Spleen (tissue), 7 donors: ENCODE measurements at regions not wholly inside any gene's neighbourhood (a gene's known extent, or its start where the extent isn't known, plus 50 kb on each side); places are given as distances from the start of the nearest gene placed in this dataset.

Experiments
- POLR2A ChIP-seq, 3 donors: fragments of 450-650 bp; IDR thresholded peaks; one replicate each; pipeline ENCODE4 v1.5.1; 2017; ENCODE audit warnings: antibody characterized with exemption in 3 of 3, mild to moderate bottlenecking in 1 of 3
- POLR2AphosphoS5 ChIP-seq, 3 donors: sonication (generic); formaldehyde crosslinking; IDR thresholded peaks; one replicate each; pipeline ENCODE4 v1.5.1; 2017; ENCODE audit warnings: antibody characterized with exemption in 3 of 3
- TF ChIP-seq, protein P1 (sequence below), 11 experiments: fragments of 200-600 bp in 7 of 11; fragments of 450-650 bp in 4 of 11; sonication (generic) in 4 of 11; IDR thresholded peaks in 8 of 11; conservative IDR thresholded peaks in 3 of 11; 1 replicate in 7 of 11; 2 replicates in 4 of 11; pipeline versions ENCODE4 v1.4.0 to v1.8.0; 2016 to 2021; ENCODE audit warnings: antibody characterized with exemption in 11 of 11, inconsistent platforms in 4 of 11, mild to moderate bottlenecking in 1 of 11
- donor health status: DM: no; HTN: no; CAD: no; lungs with moderate emphysema.
- donor health status: DM: no; HTN: no; CAD: no.
- donor health status: DM: no; HTN: no; CAD: no.

DNA sequence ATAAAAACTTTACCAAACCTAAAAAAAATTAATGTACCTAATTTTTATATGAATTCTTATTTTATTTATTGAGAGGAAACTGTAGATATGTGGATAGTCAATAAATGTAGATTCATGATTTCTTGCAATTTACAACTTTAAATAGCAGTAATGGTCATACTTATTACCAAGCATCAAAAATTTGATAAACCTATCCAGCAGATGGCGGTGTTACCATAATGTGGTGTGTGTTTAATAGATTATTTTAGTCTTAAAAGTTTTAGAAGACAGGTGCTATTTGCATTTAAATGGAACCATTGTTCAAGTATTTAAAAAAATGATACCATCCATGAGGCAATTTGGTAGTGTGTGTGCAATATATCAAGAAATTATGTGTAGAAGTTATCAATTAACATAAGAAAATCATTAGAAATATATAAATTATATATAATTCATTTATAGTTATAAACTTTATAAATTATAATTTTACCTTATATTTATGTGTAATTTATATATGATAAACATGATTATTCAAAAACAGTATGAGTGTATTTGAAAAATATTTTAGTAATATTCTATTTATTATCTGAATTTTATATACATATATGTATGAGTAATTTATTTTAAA is 176.0 kb upstream of the BCHE start:
- no peak for TF ChIP-seq POLR2A (IDR thresholded peaks at IDR 0.05)
- no peak for TF ChIP-seq POLR2AphosphoS5 (IDR thresholded peaks at IDR 0.05)
- TF ChIP-seq, protein P1, sequence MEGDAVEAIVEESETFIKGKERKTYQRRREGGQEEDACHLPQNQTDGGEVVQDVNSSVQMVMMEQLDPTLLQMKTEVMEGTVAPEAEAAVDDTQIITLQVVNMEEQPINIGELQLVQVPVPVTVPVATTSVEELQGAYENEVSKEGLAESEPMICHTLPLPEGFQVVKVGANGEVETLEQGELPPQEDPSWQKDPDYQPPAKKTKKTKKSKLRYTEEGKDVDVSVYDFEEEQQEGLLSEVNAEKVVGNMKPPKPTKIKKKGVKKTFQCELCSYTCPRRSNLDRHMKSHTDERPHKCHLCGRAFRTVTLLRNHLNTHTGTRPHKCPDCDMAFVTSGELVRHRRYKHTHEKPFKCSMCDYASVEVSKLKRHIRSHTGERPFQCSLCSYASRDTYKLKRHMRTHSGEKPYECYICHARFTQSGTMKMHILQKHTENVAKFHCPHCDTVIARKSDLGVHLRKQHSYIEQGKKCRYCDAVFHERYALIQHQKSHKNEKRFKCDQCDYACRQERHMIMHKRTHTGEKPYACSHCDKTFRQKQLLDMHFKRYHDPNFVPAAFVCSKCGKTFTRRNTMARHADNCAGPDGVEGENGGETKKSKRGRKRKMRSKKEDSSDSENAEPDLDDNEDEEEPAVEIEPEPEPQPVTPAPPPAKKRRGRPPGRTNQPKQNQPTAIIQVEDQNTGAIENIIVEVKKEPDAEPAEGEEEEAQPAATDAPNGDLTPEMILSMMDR (IDR thresholded peaks at IDR 0.05 in 8 of 11, conservative IDR thresholded peaks at IDR 0.05 in 3 of 11), result no peak
